ENCODE measurements at regions not wholly inside any gene's neighbourhood (a gene's known extent, or its start where the extent isn't known, plus 50 kb on each side); places are given as distances from the start of the nearest gene placed in this dataset.

GRCh38 chr7:145599376-145599775 lies 517.2 kb upstream of the CNTNAP2 start:
- no peak for DNase-seq
- H3K36me3 ChIP-seq = no peaks in the 10 kb centered on the region
- intact Hi-C loops (cut with micrococcal nuclease) = no loop called here
- no peak overlapping the region for H3K27ac ChIP-seq (replicated peaks)
- TF ChIP-seq CTCF (IDR thresholded peaks at IDR 0.05; ENCODE audit: borderline replicate concordance) = no peak
- H3K9me3 ChIP-seq (replicated peaks) = peaks cover 35% of the 10 kb centered on the region
- H3K4me1 ChIP-seq = no peaks in the 10 kb centered on the region
- no peak overlapping the region for H3K4me3 ChIP-seq
- H3K27me3 ChIP-seq (ENCODE audit: low read depth) = no peaks in the 10 kb centered on the region

- Histone ChIP-seq H3K27me3 (ENCODE audit: low read depth) (no peaks in the 10 kb centered on the region), H3K4me3 (no peak overlapping the region), H3K9me3 (replicated peaks) (peaks cover 22% of the 10 kb centered on the region), H3K4me1 (no peaks in the 10 kb centered on the region), H3K36me3 (no peaks in the 10 kb centered on the region), H3K27ac (replicated peaks) (no peak overlapping the region)
- intact Hi-C loops (cut with micrococcal nuclease) = no loop called here
- no peak for TF ChIP-seq CTCF (IDR thresholded peaks at IDR 0.05; ENCODE audit: borderline replicate concordance)
- DNase-seq = no peak
Measured at GRCh38 chr7:145584401-145584800, 532.2 kb upstream of the CNTNAP2 start.

GRCh38 chr7:145582742-145583303 lies 533.8 kb upstream of the CNTNAP2 start:
- no peaks in the 10 kb centered on the region for H3K27me3 ChIP-seq (ENCODE audit: low read depth)
- peaks cover 29% of the 10 kb centered on the region for H3K9me3 ChIP-seq (replicated peaks)
- TF ChIP-seq CTCF (IDR thresholded peaks at IDR 0.05; ENCODE audit: borderline replicate concordance) = no peak
- intact Hi-C loops (cut with micrococcal nuclease) = no loop called here
- DNase-seq = no peak
- H3K36me3 ChIP-seq = no peaks in the 10 kb centered on the region
- no peak overlapping the region for H3K27ac ChIP-seq (replicated peaks)
- H3K4me3 ChIP-seq = no peak overlapping the region
- no peaks in the 10 kb centered on the region for H3K4me1 ChIP-seq

- DNase-seq = no peak
Measured at GRCh38 chr7:145557805-145558204, 558.8 kb upstream of the CNTNAP2 start.

GRCh38 chr7:145543242-145543641 lies 573.4 kb upstream of the CNTNAP2 start:
- Histone ChIP-seq H3K4me3 (no peak overlapping the region), H3K27me3 (ENCODE audit: low read depth) (no peaks in the 10 kb centered on the region), H3K4me1 (no peaks in the 10 kb centered on the region), H3K27ac (replicated peaks) (no peak overlapping the region), H3K36me3 (no peaks in the 10 kb centered on the region), H3K9me3 (replicated peaks) (peaks cover 5% of the 10 kb centered on the region)
- DNase-seq = no peak
- no peak for TF ChIP-seq CTCF (IDR thresholded peaks at IDR 0.05; ENCODE audit: borderline replicate concordance)
- intact Hi-C loops (cut with micrococcal nuclease) = no loop called here

More at GRCh38 chr7:145557805-145558204, 558.8 kb upstream of the CNTNAP2 start:
- Histone ChIP-seq H3K36me3 (no peaks in the 10 kb centered on the region), H3K4me3 (no peak overlapping the region), H3K27ac (replicated peaks) (no peak overlapping the region), H3K4me1 (no peaks in the 10 kb centered on the region), H3K9me3 (replicated peaks) (peaks cover 6% of the 10 kb centered on the region), H3K27me3 (ENCODE audit: low read depth) (no peaks in the 10 kb centered on the region)
- no peak for TF ChIP-seq CTCF (IDR thresholded peaks at IDR 0.05; ENCODE audit: borderline replicate concordance)
- intact Hi-C loops (cut with micrococcal nuclease) = no loop called here
